ENCODE measurements at regions not wholly inside any gene's neighbourhood (a gene's known extent, or its start where the extent isn't known, plus 50 kb on each side); places are given as distances from the start of the nearest gene placed in this dataset.

GRCh38 chr7:26510231-26510957, 218.7 kb downstream of the SNX10 start:
- in situ Hi-C loops (cut with HindIII; ENCODE audit: low sequenced_read_pairs), result no loop called here

GRCh38 chr7:26511866-26512265, 220.2 kb downstream of the SNX10 start:
- in situ Hi-C loops (cut with HindIII; ENCODE audit: low sequenced_read_pairs), result no loop called here

- in situ Hi-C loops (cut with HindIII; ENCODE audit: low sequenced_read_pairs), result no loop called here
Observed at GRCh38 chr7:26512737-26513136, 221.1 kb downstream of the SNX10 start.

- in situ Hi-C loops (cut with HindIII; ENCODE audit: low sequenced_read_pairs), result no loop called here
Observed at GRCh38 chr7:26513948-26514347, 222.3 kb downstream of the SNX10 start.

GRCh38 chr7:26514633-26515032, 223.0 kb downstream of the SNX10 start:
- in situ Hi-C loops (cut with HindIII; ENCODE audit: low sequenced_read_pairs), result no loop called here

GRCh38 chr7:26515314-26515842, 223.7 kb downstream of the SNX10 start:
- in situ Hi-C loops (cut with HindIII; ENCODE audit: low sequenced_read_pairs), result no loop called here

- in situ Hi-C loops (cut with HindIII; ENCODE audit: low sequenced_read_pairs), result loop anchor here (5.0 kb wide), 1 partner anchor 62 kb away; no protein-coding TSS in a partner anchor
Observed at GRCh38 chr7:26520483-26520882, 228.8 kb downstream of the SNX10 start.

- in situ Hi-C loops (cut with HindIII; ENCODE audit: low sequenced_read_pairs), result loop anchor here (5.0 kb wide), 1 partner anchor 60 kb away; no protein-coding TSS in a partner anchor
Observed at GRCh38 chr7:26522633-26523032, 231.0 kb downstream of the SNX10 start.

GRCh38 chr7:26525398-26526264, 234.0 kb downstream of the SNX10 start:
- in situ Hi-C loops (cut with HindIII; ENCODE audit: low sequenced_read_pairs), result no loop called here

GRCh38 chr7:26526265-26526587, 234.6 kb downstream of the SNX10 start:
- in situ Hi-C loops (cut with HindIII; ENCODE audit: low sequenced_read_pairs), result no loop called here

- in situ Hi-C loops (cut with HindIII; ENCODE audit: low sequenced_read_pairs), result no loop called here
Observed at GRCh38 chr7:26531926-26532325, 240.3 kb downstream of the SNX10 start.

GRCh38 chr7:26532471-26532870, 240.8 kb downstream of the SNX10 start:
- in situ Hi-C loops (cut with HindIII; ENCODE audit: low sequenced_read_pairs), result no loop called here

- in situ Hi-C loops (cut with HindIII; ENCODE audit: low sequenced_read_pairs), result no loop called here
Observed at GRCh38 chr7:26533217-26533616, 241.6 kb downstream of the SNX10 start.

- in situ Hi-C loops (cut with HindIII; ENCODE audit: low sequenced_read_pairs), result no loop called here
Observed at GRCh38 chr7:26534649-26535482, 243.2 kb downstream of the SNX10 start.

GRCh38 chr7:26535483-26536007, 243.9 kb downstream of the SNX10 start:
- in situ Hi-C loops (cut with HindIII; ENCODE audit: low sequenced_read_pairs), result no loop called here

- in situ Hi-C loops (cut with HindIII; ENCODE audit: low sequenced_read_pairs), result no loop called here
Observed at GRCh38 chr7:26538216-26538615, 246.6 kb downstream of the SNX10 start.

- in situ Hi-C loops (cut with HindIII; ENCODE audit: low sequenced_read_pairs), result no loop called here
Observed at GRCh38 chr7:26538689-26539088, 247.0 kb downstream of the SNX10 start.

GRCh38 chr7:26543340-26543739, 251.7 kb downstream of the SNX10 start:
- in situ Hi-C loops (cut with HindIII; ENCODE audit: low sequenced_read_pairs), result no loop called here

- in situ Hi-C loops (cut with HindIII; ENCODE audit: low sequenced_read_pairs), result no loop called here
Observed at GRCh38 chr7:26543951-26544350, 252.3 kb downstream of the SNX10 start.

- in situ Hi-C loops (cut with HindIII; ENCODE audit: low sequenced_read_pairs), result no loop called here
Observed at GRCh38 chr7:26546508-26547053, 254.9 kb downstream of the SNX10 start.

Data from DLD1 (cell line).